Adrenal gland (tissue), 9 donors: ENCODE measurements at regions not wholly inside any gene's neighbourhood (a gene's known extent, or its start where the extent isn't known, plus 50 kb on each side); places are given as distances from the start of the nearest gene placed in this dataset.
"Not testable (repeated sequence)": the region's sequence is repeated elsewhere in the genome, so short reads cannot be mapped to it uniquely, and the experiment has no call there.

ENCODE experiments used
- DNase-seq, 7 donors: peaks; one replicate each; pipeline ENCODE4 v3.0.0-alpha.2; 2019 to 2020
- H3K27ac ChIP-seq, 5 donors: fragments of 200-600 bp; sonication (generic) in 4 of 5; 1 replicate in 3 of 5; 2 replicates in 2 of 5; pipeline versions ENCODE4 v1.5.1 to v1.8.0; 2016 to 2020; ENCODE audit warnings: mild to moderate bottlenecking in 1 of 5
- H3K27me3 ChIP-seq: fragments of 200-600 bp; 2 replicates; pipeline ENCODE4 v1.8.0; 2021
- H3K36me3 ChIP-seq, 2 donors: fragments of 200-600 bp; replicated peaks in 1 of 2; 1 replicate in 1 of 2; 2 replicates in 1 of 2; pipeline versions ENCODE4 v1.5.1 to v1.8.0; 2018 to 2022
- H3K4me1 ChIP-seq, 2 donors: fragments of 200-600 bp; replicated peaks in 1 of 2; 1 replicate in 1 of 2; 2 replicates in 1 of 2; pipeline versions ENCODE4 v1.5.1 to v1.8.0; 2018 to 2021
- H3K4me3 ChIP-seq, 4 donors: fragments of 200-600 bp; sonication (generic) in 3 of 4; one replicate each; pipeline ENCODE4 v1.5.1; 2016 to 2018
- H3K9me3 ChIP-seq, 3 donors: fragments of 200-600 bp; sonication (generic) in 1 of 3; replicated peaks in 1 of 3; 1 replicate in 2 of 3; 2 replicates in 1 of 3; pipeline versions ENCODE4 v1.5.1 to v1.8.0; 2016 to 2021
- CTCF ChIP-seq, 6 experiments: fragments of 450-650 bp in 4 of 6; fragments of 200-600 bp in 2 of 6; sonication (generic) in 1 of 6; IDR thresholded peaks; 1 replicate in 5 of 6; 2 replicates in 1 of 6; pipeline versions ENCODE4 v1.5.1 to v1.8.0; 2016 to 2021; ENCODE audit warnings: antibody characterized with exemption in 6 of 6, mild to moderate bottlenecking in 2 of 6, moderate library complexity in 1 of 6
- POLR2A ChIP-seq, 2 donors: fragments of 450-650 bp; IDR thresholded peaks; one replicate each; pipeline ENCODE4 v1.6.1; 2017; ENCODE audit warnings: antibody characterized with exemption in 2 of 2, mild to moderate bottlenecking in 2 of 2, moderate library complexity in 1 of 2
- WGBS, 4 donors: extraction: QIAGEN DNeasy Blood & Tissue Kit in 2 of 4; methylation state at CpG; one replicate each; pipeline versions ENCODE4 v1.1.5 to v1.1.7; 2013 to 2017; 5-methylcytosine and 5-hydroxymethylcytosine counted together
- intact Hi-C, 2 donors: fragments of 100-400 bp; cut with DNase I; formaldehyde crosslinking; loops; one replicate each; pipeline versions ENCODE4 v1.14.1 to v1.15.0; 2022 to 2023
- donor health status: healthy with polysubstance abuse.
- donor health status: Bipolar disorder and iron deficiency.
- donor health status: DM: yes; HTN: yes; CAD: no.
- donor health status: DM: no; HTN: no; CAD: no.
- donor health status: DM: no; HTN: no; CAD: no.

GRCh38 chr2:83887757-83888156, 571.3 kb downstream of the SUCLG1 start:
- DNase-seq = no peak
- no peaks in the 10 kb centered on the region for H3K27me3 ChIP-seq
- no peaks in the 10 kb centered on the region for H3K4me1 ChIP-seq
- no peak overlapping the region for H3K4me3 ChIP-seq
- no peaks in the 10 kb centered on the region for H3K9me3 ChIP-seq
- TF ChIP-seq CTCF (IDR thresholded peaks at IDR 0.05) (no peak), POLR2A (IDR thresholded peaks at IDR 0.05) (no peak)
- no peaks in the 10 kb centered on the region for H3K36me3 ChIP-seq
- H3K27ac ChIP-seq = no peak overlapping the region
- intact Hi-C loops = no loop called here

GRCh38 chr2:83879127-83879526, 580.0 kb downstream of the SUCLG1 start:
- DNase-seq = no peak
- no peaks in the 10 kb centered on the region for H3K27me3 ChIP-seq
- no peak overlapping the region for H3K27ac ChIP-seq
- no peak overlapping the region for H3K4me3 ChIP-seq
- H3K36me3 ChIP-seq = no peaks in the 10 kb centered on the region
- intact Hi-C loops = no loop called here
- TF ChIP-seq CTCF (IDR thresholded peaks at IDR 0.05) = no peak
- TF ChIP-seq POLR2A (IDR thresholded peaks at IDR 0.05) = no peak
- no peaks in the 10 kb centered on the region for H3K4me1 ChIP-seq
- 95 to 97% (median 96%) methylated on average over 20 of the region's 20 CpGs for WGBS, 4 donors
- no peaks in the 10 kb centered on the region for H3K9me3 ChIP-seq

GRCh38 chr2:83877261-83877660, 581.8 kb downstream of the SUCLG1 start:
- H3K27ac ChIP-seq, H3K9me3 ChIP-seq, H3K27me3 ChIP-seq, intact Hi-C loops, H3K4me3 ChIP-seq, H3K4me1 ChIP-seq, H3K36me3 ChIP-seq, DNase-seq: not testable (repeated sequence)
- 76 to 94% (median 90%) methylated on average over 3 to 17 of the region's 17 CpGs for WGBS, 4 donors

GRCh38 chr2:83874712-83875430, 584.2 kb downstream of the SUCLG1 start:
- no peaks in the 10 kb centered on the region for H3K27me3 ChIP-seq
- no peak overlapping the region for H3K27ac ChIP-seq
- TF ChIP-seq CTCF (IDR thresholded peaks at IDR 0.05) (peak in 1 of 6 experiments; percentile 6), POLR2A (IDR thresholded peaks at IDR 0.05) (no peak)
- DNase-seq = no peak
- no peak overlapping the region for H3K4me3 ChIP-seq
- no peaks in the 10 kb centered on the region for H3K9me3 ChIP-seq
- H3K4me1 ChIP-seq = no peaks in the 10 kb centered on the region
- intact Hi-C loops = no loop called here
- 81 to 95% (median 86%) methylated on average over 14 of the region's 14 CpGs for WGBS, 4 donors
- no peaks in the 10 kb centered on the region for H3K36me3 ChIP-seq

GRCh38 chr2:83874066-83874465, 585.0 kb downstream of the SUCLG1 start:
- Histone ChIP-seq H3K27ac (no peak overlapping the region), H3K36me3 (no peaks in the 10 kb centered on the region), H3K9me3 (no peaks in the 10 kb centered on the region), H3K4me3 (no peak overlapping the region), H3K4me1 (no peaks in the 10 kb centered on the region), H3K27me3 (no peaks in the 10 kb centered on the region)
- DNase-seq = no peak
- 93 to 95% (median 94%) methylated on average over 19 of the region's 19 CpGs for WGBS, 4 donors
- TF ChIP-seq CTCF (IDR thresholded peaks at IDR 0.05) = no peak
- TF ChIP-seq POLR2A (IDR thresholded peaks at IDR 0.05) = no peak
- intact Hi-C loops = no loop called here
